NCI-H1417 (cell line): ENCODE measurements at regions not wholly inside any gene's neighbourhood (a gene's known extent, or its start where the extent isn't known, plus 50 kb on each side); places are given as distances from the start of the nearest gene placed in this dataset.
"Not testable (repeated sequence)": the region's sequence is repeated elsewhere in the genome, so short reads cannot be mapped to it uniquely, and the experiment has no call there.

ENCODE experiments used
- DNase-seq, 3 experiments: peaks; one replicate each; lab custom pipeline; 2025; lab: John Stamatoyannopoulos, UW

- DNase-seq = no peak
These were observed 1923.1 kb downstream of the PCDH9 start for GRCh38 chr13:65307056-65307455.

GRCh38 chr13:65302691-65303090 lies 1927.4 kb downstream of the PCDH9 start:
- no peak for DNase-seq

GRCh38 chr13:65301506-65301905 lies 1928.6 kb downstream of the PCDH9 start:
- DNase-seq = no peak

- DNase-seq = no peak
These were observed 1929.9 kb downstream of the PCDH9 start for GRCh38 chr13:65300220-65300619.

GRCh38 chr13:65293530-65294198 lies 1936.5 kb downstream of the PCDH9 start:
- no peak for DNase-seq

DNA sequence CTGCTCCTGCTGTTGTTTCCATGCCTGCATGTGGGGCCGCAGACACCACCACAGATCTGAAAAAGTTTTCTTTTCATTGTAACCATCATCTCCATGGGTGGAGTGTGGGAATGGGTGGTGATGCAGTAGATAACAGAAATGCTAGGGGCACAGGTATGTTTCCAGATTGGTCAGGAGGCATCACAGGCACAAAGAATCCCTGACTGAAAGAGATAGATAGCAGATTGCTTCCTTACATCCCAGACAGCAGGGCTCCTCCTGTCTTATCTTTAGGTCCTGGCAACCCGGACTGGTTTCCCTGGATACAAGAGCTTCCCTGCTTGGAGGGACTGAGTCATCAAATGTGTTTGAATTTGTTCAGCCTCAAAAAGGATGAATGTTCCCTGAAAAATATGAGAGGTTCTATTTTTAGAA lies 1937.6 kb downstream of the PCDH9 start:
- DNase-seq = peak in 2 of 3 experiments; percentile 28 to 63

- DNase-seq = no peak
These were observed 1942.7 kb downstream of the PCDH9 start for GRCh38 chr13:65287405-65287804.

DNA sequence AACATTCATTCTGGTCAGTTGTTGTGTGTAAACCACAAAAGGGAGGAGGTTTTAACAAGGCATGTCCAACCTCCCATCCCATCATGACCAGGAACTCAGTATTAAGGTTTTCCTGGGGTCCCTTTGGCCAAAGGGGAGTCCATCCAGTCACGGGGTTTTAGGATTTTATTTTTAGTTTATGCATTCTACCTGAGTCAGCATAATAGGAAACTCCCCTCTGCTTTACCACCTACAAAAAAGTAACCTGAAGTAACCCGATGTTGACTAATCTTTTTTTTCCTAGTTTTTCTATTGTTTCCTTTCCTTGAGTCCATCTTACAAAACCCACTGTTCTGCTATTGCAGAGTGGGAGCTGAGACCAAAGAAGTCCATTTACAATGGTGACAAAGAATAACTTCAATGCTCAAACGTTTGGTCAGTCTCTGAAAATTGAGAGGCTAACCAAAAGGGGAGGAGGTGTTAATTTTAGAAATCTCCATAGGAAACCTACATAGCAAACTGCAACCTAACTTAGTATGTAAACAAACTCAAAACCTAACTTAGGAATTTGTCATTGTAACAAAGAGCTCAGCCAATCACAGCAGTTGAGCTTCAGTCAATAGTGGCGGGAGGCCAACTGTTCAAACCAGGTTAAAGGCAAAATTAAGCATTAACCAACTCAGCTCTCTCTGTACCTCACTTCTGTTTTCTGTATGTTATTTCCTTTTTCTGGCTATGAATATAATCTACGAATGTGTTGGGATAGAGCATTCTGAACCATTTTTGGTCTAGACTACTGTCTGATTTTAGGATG lies 1954.1 kb downstream of the PCDH9 start:
- DNase-seq = no peak

DNA sequence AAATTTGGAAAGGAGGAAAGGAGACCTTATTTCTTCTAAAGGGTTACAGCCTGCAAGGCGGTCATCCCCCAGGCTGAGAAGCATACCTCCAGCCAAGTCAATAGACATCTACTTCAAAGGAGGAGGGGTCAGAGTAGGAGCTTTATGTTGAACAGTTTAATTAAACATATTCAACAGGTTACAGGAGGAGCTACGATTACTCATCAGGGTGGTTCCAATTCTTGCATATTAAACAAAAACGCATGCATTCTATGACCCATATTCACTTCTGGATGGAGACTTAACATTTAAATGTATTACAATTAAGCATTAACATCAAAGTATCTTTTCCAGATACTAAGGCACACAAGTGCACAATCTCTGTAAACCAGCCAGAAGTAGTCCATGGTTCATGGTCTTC lies 1955.0 kb downstream of the PCDH9 start:
- DNase-seq = no peak

DNA sequence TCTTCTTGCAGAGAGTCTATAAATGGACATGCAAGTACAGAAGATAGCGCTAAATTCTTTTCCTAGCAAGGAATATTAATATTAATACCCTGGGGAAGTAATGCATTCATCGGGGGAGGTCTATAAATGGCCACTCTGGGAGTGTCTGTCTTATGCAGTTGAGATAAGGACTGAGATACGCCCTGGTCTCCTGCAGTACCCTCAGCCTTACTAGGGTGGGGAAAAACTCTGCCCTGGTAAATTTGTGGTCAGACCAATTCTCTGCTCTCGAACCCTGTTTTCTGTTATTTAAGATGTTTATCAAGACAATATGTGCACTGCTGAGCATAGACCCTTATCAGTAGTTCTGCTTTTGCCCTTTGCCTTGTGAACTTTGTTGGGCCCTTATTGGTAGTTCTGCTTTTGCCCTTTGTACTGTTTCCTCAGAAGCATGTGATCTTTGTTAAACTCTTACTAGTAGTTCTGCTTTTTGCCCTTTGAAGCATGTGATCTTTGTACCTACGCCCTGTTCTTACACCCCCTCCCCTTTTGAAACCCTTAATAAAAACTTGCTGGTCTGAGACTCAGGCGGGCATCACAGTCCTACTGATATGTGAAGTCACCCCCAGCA lies 1956.2 kb downstream of the PCDH9 start:
- not testable (repeated sequence) for DNase-seq

DNA sequence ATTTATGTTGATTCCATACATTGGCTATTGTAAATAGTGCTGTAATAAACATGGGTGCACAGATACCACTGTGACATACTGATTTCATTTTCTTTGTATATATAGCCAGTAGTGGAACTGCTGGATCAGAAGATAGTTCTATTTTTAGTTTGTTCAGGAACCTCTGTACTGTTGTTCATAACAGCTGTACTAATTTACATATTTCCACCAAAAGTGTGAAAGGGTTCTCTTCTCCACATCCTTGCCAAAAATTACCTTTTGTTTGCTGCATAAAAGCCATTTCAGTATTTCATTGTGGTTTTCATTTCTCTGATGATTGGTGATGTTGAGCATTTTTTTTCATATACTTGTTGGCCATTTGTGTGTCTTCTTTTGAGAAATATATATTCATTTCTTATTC lies 1962.1 kb downstream of the PCDH9 start:
- DNase-seq = peak in 1 of 3 experiments; percentile 46

DNA sequence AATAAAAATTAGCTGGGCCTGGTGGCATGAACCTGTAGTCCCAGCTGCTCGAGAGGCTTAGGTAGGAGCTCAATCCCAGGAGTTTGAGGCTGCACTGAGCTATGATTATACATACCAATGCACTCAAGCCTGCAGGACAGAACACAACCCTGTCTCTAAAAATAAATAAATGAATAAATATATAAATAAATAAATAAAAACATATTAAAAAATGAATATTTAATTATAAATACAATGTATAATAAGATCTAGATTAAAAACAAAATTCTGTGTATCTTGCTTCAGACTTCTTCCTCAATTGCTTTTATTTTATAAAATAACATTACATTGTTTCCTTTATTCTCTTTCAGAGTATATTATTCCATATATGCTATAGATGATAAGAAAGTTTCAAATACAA lies 1964.1 kb downstream of the PCDH9 start:
- DNase-seq = no peak

DNA sequence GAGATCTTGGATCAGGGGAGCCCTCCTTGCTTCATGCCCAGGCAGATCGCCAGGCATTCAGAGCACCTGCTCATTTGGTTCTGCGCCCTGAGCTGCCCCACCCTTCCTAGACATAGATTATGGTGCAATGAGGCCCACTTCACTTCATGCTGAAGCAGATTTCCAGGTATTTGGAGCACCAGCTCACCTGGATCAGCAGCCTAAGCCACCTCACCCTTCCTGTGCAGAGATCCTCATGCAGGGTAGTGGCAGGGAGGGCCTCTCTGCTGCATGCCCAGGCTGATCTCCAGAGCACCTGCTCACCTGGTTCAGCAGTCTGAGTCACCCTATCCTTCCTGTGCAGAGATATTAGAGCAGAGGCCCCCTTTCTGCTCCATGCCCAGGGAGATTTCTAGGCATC lies 1966.1 kb downstream of the PCDH9 start:
- no peak for DNase-seq

- DNase-seq = peak in 1 of 3 experiments; percentile 37
These were observed 1968.9 kb downstream of the PCDH9 start for GRCh38 chr13:65260946-65261891.

GRCh38 chr13:65240773-65241172 lies 1989.4 kb downstream of the PCDH9 start:
- no peak for DNase-seq

GRCh38 chr13:65236841-65237418 lies 1993.2 kb downstream of the PCDH9 start:
- DNase-seq = no peak

- no peak for DNase-seq
These were observed 2012.6 kb downstream of the PCDH9 start for GRCh38 chr13:65217471-65217995.

DNA sequence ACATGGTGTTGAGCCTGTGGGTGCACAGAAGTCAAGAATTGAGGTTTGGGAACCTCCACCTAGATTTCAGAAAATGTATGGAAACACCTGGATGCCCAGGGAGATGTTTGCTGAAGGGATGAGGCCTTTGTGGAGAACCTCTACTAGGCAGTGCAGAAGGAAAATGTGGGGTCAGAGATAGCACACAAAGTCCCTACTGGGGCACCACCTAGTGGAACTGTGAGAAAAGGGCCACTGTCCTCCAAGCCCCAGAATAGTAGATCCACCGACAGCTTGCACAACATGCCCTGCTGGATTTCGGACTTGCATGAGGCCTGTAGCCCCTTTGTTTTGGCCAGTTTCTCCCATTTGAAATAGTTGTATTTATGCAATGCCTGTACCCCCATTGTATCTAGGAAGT lies 2027.3 kb downstream of the PCDH9 start:
- not testable (repeated sequence) for DNase-seq

- DNase-seq = no peak
These were observed 2041.4 kb downstream of the PCDH9 start for GRCh38 chr13:65188721-65189120.

GRCh38 chr13:65168026-65168425 lies 2062.1 kb downstream of the PCDH9 start:
- DNase-seq = no peak

- no peak for DNase-seq
These were observed 2063.5 kb downstream of the PCDH9 start for GRCh38 chr13:65166675-65167074.
